OCI-LY1 (cell line): ENCODE measurements at regions not wholly inside any gene's neighbourhood (a gene's known extent, or its start where the extent isn't known, plus 50 kb on each side); places are given as distances from the start of the nearest gene placed in this dataset.

Experiments
- EZH2 ChIP-seq: fragments of 200-600 bp; sonication (generic), shearing (Covaris generic); IDR thresholded peaks from 2 replicates; pipeline ENCODE4 v1.8.0; 2017; ENCODE audit warnings: borderline replicate concordance, mixed run types, mild to moderate bottlenecking, antibody characterized with exemption, low read length, moderate library complexity, mixed read lengths
- TF ChIP-seq, protein P1 (sequence below): fragments of 200-600 bp; sonication (generic), shearing (Covaris generic); IDR thresholded peaks from 2 replicates; pipeline ENCODE4 v1.5.1; 2017; ENCODE audit warnings: mild to moderate bottlenecking, antibody characterized with exemption, low read length, moderate library complexity, mixed read lengths

GRCh38 chr2:144027593-144027992, 492.3 kb downstream of the ZEB2 start:
- TF ChIP-seq, protein P1, sequence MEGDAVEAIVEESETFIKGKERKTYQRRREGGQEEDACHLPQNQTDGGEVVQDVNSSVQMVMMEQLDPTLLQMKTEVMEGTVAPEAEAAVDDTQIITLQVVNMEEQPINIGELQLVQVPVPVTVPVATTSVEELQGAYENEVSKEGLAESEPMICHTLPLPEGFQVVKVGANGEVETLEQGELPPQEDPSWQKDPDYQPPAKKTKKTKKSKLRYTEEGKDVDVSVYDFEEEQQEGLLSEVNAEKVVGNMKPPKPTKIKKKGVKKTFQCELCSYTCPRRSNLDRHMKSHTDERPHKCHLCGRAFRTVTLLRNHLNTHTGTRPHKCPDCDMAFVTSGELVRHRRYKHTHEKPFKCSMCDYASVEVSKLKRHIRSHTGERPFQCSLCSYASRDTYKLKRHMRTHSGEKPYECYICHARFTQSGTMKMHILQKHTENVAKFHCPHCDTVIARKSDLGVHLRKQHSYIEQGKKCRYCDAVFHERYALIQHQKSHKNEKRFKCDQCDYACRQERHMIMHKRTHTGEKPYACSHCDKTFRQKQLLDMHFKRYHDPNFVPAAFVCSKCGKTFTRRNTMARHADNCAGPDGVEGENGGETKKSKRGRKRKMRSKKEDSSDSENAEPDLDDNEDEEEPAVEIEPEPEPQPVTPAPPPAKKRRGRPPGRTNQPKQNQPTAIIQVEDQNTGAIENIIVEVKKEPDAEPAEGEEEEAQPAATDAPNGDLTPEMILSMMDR, result no peak
- TF ChIP-seq EZH2, result no peak
